ENCODE measurements at regions not wholly inside any gene's neighbourhood (a gene's known extent, or its start where the extent isn't known, plus 50 kb on each side); places are given as distances from the start of the nearest gene placed in this dataset.
"Not testable (repeated sequence)": the region's sequence is repeated elsewhere in the genome, so short reads cannot be mapped to it uniquely, and the experiment has no call there.

- no peak for DNase-seq
Observed at GRCh38 chr12:80045594-80045993, 53.7 kb upstream of the OTOGL start.

GRCh38 chr12:80044694-80045046 lies 54.7 kb upstream of the OTOGL start:
- peak in 1 of 5 experiments; percentile 4 for DNase-seq

GRCh38 chr12:80041692-80042091 lies 57.6 kb upstream of the OTOGL start:
- no peak for DNase-seq

GRCh38 chr12:80041071-80041470 lies 58.3 kb upstream of the OTOGL start:
- DNase-seq, result no peak

DNA sequence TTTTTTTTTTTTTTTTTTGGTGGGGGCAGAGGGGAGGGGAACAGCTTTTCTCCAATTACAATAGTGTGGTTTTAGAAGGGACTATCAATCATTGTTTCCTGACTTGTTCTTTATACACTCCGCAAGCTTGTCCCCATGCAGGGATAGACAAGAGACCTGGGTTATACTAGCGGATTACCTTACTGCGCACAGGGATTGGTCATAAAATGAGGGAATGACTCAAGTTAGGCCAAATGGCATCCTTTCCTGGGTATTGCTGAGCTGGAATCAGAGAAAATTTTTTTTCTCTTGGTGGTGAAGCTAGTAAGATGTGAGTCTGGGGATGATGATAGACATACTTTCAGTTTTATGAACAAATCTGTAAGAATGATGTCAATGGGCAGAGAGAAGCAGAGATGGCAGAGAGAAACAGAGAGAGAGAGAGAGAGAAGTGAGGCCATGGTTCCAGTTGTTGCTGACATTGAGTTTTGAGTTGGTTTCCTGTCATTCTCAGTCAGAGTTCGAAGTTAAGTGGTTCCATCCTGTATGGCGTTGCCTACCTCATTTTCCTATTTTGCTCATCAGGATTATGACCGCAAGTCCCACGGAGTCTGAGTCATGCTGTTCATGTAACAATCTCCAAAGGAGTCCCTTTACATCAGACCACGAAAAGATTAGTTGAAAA lies 59.1 kb upstream of the OTOGL start:
- no peak for DNase-seq

DNA sequence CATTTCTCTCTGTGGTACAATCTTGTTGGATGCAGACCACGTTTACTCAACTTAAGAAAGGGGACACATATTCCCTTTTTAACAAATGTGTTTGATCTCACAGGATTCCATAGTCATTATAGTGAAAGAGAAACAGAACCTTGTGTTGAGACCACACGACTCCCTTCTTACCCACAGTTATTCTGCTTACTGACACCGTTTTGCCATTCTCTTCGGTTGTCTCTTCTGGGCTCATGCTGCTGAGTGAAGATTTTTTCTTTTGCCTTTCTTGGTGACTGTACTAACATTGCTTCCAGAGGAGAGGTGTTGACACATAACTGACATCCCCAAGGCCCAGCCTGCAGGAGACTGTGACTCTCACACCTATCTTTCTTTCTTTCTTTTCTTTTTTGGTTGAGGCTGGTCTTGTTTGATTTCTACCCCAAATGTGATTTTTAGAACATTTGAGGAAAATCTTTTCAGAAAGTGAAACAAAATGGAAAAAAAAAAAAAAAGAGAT lies 61.2 kb upstream of the OTOGL start:
- DNase-seq, result no peak

DNA sequence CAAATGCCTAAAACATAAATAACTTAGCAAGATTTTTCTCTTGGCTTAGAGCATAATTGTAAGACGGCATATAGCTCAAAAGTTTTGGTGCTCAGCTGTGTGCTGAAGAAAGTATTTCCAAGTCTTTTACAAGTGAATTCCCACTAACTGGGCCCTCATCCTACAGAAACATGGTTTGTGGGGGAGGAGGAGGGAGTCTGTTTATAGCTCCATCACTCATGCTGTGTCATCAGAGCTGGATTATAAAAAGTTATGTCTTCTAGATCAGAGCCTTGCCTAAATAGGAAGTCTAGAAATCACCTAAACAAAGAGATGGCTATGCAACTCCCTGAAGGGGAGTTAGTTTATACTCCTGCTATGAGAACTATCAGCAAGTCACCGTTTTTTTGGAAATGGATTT lies 65.9 kb upstream of the OTOGL start:
- no peak for DNase-seq

DNA sequence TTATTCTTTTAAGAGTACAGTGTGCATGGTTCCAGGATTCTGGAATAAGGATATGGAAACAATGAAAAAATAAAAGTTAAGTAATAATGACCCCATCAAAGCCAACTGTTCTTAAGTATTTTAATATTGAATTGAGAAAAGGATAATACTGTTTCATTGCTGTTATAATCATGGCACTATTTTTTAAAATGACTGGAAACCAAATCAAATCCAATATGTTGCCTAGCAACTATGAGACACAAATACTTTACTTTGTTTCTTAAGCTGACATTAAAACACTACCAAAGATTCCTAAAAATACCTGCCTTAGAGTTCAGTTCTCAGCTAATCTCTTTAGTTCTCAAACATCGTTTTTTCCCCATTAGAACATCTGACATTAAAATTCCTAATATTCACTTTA lies 66.4 kb upstream of the OTOGL start:
- DNase-seq, result no peak

DNA sequence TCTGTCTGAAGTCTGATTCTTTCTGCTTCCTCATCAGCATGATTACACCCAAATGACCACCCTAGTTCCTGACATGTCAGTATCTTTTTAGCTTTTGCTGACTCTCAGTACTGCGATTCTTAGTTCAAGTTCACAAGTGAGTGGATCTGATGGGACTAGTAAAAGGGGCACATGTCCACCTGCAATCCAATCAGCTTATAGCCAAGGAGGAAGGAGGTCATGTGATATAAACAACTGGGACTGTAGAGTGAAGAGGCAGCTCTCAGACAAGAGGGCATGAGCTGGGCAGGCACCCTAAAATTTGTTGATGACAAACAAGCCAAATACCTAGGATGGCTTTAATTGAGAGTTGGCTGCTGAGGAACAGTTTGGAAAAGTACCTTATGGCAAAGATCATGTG lies 68.1 kb upstream of the OTOGL start:
- DNase-seq, result no peak

GRCh38 chr12:80025638-80026037 lies 73.7 kb upstream of the OTOGL start:
- no peak for DNase-seq

DNA sequence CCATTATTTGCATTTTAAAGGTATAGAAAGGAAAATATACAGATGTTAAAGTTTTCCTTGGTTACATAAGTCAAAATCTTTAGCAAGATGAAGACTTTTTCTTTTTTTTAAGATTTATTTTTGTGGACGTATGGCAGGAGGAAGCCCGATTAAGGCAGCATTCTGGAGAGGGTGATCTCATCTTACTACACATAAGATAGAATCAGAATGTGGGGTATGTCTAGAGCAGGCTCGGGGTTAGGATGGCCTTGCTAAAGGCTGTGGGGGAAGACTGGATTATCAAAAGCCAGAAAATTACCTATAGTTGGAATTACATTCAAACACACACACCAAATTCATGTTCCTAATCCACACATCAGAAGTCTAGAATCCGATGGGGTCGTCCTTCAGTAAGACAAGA lies 79.6 kb upstream of the OTOGL start:
- no peak for DNase-seq

DNA sequence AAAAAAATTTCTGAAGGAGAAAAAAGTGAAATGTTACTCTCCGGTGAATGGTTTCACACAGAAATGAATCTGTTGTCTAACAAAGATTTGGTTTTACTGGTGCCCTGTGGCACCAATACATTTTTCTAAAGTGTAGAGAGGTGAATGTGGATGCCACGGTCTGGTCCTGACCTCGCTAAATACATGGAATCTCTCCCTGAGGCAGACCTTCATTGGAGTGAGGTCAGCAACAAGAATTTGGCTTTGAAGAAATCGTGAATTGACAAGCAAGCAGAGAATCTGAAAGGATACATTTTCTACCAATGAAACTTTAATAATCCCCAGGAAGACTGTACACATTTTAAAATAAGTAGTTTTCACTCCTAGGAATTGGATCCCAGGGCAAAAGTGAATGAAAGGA lies 81.2 kb upstream of the OTOGL start:
- no peak for DNase-seq

DNA sequence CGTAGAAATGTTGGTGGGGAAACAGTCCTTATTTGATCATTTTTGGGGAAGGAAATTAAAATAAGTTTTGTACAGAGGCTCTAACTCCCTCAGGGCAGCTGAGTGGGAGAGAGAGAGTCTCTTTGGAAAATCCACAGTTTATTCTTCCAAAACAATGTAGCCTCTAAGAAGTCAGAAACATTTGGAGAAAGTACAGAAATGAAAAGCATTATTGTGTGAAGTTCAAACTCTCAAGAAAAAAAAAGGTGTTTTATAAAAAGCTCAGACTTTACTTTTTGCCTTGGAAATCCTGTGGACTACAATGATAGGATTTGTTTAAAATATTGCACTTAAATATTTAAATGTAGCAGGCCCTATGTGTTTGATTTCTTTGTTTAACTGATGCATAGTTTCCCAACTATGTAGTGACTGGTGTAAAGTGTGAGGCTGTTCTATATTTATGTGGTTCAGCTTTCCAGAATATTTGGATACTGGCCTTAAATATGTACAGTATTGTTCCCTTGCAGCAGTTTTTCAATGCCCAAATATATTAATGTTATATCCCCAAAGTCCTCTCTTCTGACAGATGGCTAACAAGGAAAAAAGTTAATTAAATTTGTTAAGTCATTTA lies 82.0 kb upstream of the OTOGL start:
- no peak for DNase-seq

DNA sequence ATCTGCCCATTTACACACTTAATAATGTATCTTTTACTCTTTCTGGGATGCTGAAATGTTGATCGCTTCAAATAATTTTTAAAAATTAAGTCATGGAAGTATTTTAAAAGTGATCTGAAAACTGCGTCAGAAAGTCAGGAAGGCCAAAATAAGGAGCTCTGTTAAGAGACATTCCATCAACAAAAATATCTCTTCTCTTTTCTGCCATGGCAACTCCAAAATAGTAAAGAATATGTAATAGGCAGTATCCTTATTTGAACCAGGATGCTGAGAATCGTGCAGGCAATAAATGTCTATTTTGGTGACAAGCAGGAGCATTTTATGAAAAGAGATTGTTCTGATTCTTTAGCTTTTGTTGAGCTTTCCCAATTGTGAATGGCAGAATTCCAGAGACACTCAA lies 81.8 kb upstream of the PPP1R12A start:
- no peak for DNase-seq

GRCh38 chr12:80015660-80016059 lies 80.8 kb upstream of the PPP1R12A start:
- DNase-seq, result no peak

DNA sequence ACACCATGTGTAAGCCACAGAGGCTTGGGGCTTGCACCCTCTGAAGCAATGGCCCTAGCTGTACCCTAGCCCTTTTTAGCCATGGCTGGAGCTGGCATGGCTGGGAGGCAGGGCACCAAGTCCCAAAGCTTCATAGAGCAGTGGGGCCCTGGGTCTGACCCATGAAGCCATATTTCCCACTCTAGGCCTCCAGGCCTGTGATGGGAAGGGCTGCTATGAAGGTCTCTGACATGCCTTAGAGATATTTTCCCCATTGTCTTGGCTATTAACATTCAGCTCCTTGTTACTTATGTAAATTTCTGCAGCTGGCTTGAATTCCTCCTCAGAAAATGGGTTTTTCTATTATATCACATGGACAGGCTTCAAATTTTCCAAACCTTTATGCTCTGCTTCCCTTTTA lies 68.8 kb upstream of the PPP1R12A start:
- DNase-seq, result not testable (repeated sequence)

- DNase-seq, result no peak
Observed at GRCh38 chr12:80001562-80001961, 66.7 kb upstream of the PPP1R12A start.

- DNase-seq, result no peak
Observed at GRCh38 chr12:80000831-80001230, 65.9 kb upstream of the PPP1R12A start.

DNA sequence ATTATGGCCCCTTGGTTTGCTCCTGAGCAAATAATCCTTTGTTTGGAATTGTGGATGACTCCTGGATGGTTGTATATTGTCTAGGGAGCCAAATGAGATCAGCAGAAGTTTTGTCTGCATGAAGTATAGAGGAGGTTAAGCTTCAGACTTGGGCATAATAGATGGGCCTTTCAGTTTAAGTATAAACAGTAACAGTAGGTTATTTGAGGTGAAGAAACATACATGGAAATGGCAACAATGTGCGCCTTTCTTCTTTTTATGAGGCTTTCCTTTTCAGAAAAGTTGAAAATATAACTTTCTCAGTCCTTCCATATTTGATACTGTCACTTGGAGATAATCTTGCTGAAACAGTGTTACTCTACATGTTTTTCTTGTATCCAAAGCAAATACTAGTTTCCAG lies 63.7 kb upstream of the PPP1R12A start:
- no peak for DNase-seq

- DNase-seq, result no peak
Observed at GRCh38 chr12:79997096-79997791, 62.3 kb upstream of the PPP1R12A start.

- not testable (repeated sequence) for DNase-seq
Observed at GRCh38 chr12:79995385-79996084, 60.6 kb upstream of the PPP1R12A start.

- DNase-seq, result no peak
Observed at GRCh38 chr12:79993106-79993862, 58.4 kb upstream of the PPP1R12A start.

GRCh38 chr12:79991586-79991985 lies 56.7 kb upstream of the PPP1R12A start:
- DNase-seq, result no peak
